MCF 10A (cell line): ENCODE measurements at regions not wholly inside any gene's neighbourhood (a gene's known extent, or its start where the extent isn't known, plus 50 kb on each side); places are given as distances from the start of the nearest gene placed in this dataset.

Experiments used
- BruUV-seq: library from RNA; stranded (reverse); fragments of 400-500 nt; replicated peaks from 2 replicates; lab custom pipeline; 2021; lab: Mats Ljungman, UMichigan
- CTCF ChIA-PET: fragments of 300-600 bp; sonication (Branson Sonifier 250); formaldehyde crosslinking; extraction: SDS; loops from one replicate; lab custom pipeline; 2021; ENCODE audit warnings: antibody characterized with exemption, inconsistent platforms; lab: Yijun Ruan, JAX
- POLR2A ChIA-PET: fragments of 300-600, 350-650 bp; sonication (Branson Sonifier 250); formaldehyde crosslinking; extraction: SDS; loops from one replicate; lab custom pipeline; 2020; ENCODE audit warnings: antibody characterized with exemption, inconsistent platforms; lab: Yijun Ruan, JAX
- DNase-seq: peaks from one replicate; pipeline ENCODE4 v3.0.0-alpha.2; 2018; ENCODE audit not compliant: unreplicated experiment
- H3K27ac Mint-ChIP-seq: one replicate; pipeline ENCODE4 v1.8.0; 2022; ENCODE audit warnings: mild to moderate bottlenecking, low read depth, mixed read lengths; ENCODE audit not compliant: unreplicated experiment
- H3K27me3 Mint-ChIP-seq: one replicate; pipeline ENCODE4 v1.8.0; 2022; ENCODE audit warnings: mixed read lengths; ENCODE audit not compliant: insufficient read depth, unreplicated experiment
- H3K36me3 Mint-ChIP-seq: one replicate; pipeline ENCODE4 v1.8.0; 2022; ENCODE audit warnings: mild to moderate bottlenecking, moderate library complexity, mixed read lengths; ENCODE audit not compliant: insufficient read depth, unreplicated experiment
- H3K4me1 Mint-ChIP-seq: one replicate; pipeline ENCODE4 v1.8.0; 2022; ENCODE audit warnings: mixed read lengths; ENCODE audit not compliant: insufficient read depth, unreplicated experiment
- H3K4me3 Mint-ChIP-seq: one replicate; pipeline ENCODE4 v1.8.0; 2022; ENCODE audit warnings: mild to moderate bottlenecking, moderate library complexity, mixed read lengths; ENCODE audit not compliant: unreplicated experiment
- H3K9me3 Mint-ChIP-seq: one replicate; pipeline ENCODE4 v1.8.0; 2022; ENCODE audit warnings: mixed read lengths; ENCODE audit not compliant: unreplicated experiment
- CTCF ChIP-seq: fragments of 200-600 bp; IDR thresholded peaks from one replicate; pipeline ENCODE4 v1.8.0; 2022; ENCODE audit warnings: antibody characterized with exemption, mild to moderate bottlenecking; ENCODE audit not compliant: unreplicated experiment
- intact Hi-C: fragments of 100-400 bp; cut with micrococcal nuclease; formaldehyde crosslinking; loops from 2 replicates; pipeline ENCODE4 v1.14.1; 2022

GRCh38 chr1:47675721-47676120 is 237.9 kb downstream of the FOXD2 start:
- ChIA-PET CTCF (interaction anchor here (0.6 kb wide), 1 partner anchor 252 kb away, joined by 3 read pairs; no protein-coding TSS in a partner anchor), POLR2A (no interaction called here)

GRCh38 chr1:47676311-47677054 is 238.6 kb downstream of the FOXD2 start:
- ChIA-PET CTCF (interaction anchor here (0.6 to 1.1 kb wide), 2 partner anchors 78 to 115 kb away, joined by 3 read pairs; no protein-coding TSS in a partner anchor), POLR2A (interaction anchor here (0.6 kb wide), 1 partner anchor 23 kb away, joined by 4 read pairs; no protein-coding TSS in a partner anchor)
- intact Hi-C loops, result no loop called here
- peaks cover 8% of the 10 kb centered on the region for H3K9me3 Mint-ChIP-seq
- no peak for TF ChIP-seq CTCF
- no peaks in the 10 kb centered on the region for H3K4me1 Mint-ChIP-seq
- H3K27ac Mint-ChIP-seq, result no peak overlapping the region
- peaks cover 6% of the 10 kb centered on the region for H3K36me3 Mint-ChIP-seq
- no peak overlapping the region for H3K4me3 Mint-ChIP-seq
- H3K27me3 Mint-ChIP-seq, result no peaks in the 10 kb centered on the region
- BruUV-seq, result no TSS peak
- DNase-seq, result no peak

More at GRCh38 chr1:47675721-47676120, 237.9 kb downstream of the FOXD2 start:
- no peak for DNase-seq
- Mint-ChIP-seq H3K4me1 (no peaks in the 10 kb centered on the region), H3K27me3 (no peaks in the 10 kb centered on the region), H3K36me3 (peaks cover 6% of the 10 kb centered on the region), H3K27ac (no peak overlapping the region), H3K4me3 (no peak overlapping the region), H3K9me3 (peaks cover 8% of the 10 kb centered on the region)
- intact Hi-C loops, result no loop called here
- no peak for TF ChIP-seq CTCF
- BruUV-seq, result no TSS peak

- Mint-ChIP-seq H3K9me3 (peaks cover 6% of the 10 kb centered on the region), H3K36me3 (peaks cover 6% of the 10 kb centered on the region), H3K4me3 (no peak overlapping the region), H3K27me3 (no peaks in the 10 kb centered on the region), H3K4me1 (no peaks in the 10 kb centered on the region), H3K27ac (no peak overlapping the region)
- intact Hi-C loops, result no loop called here
- ChIA-PET POLR2A (interaction anchor here (0.6 kb wide), 1 partner anchor 22 kb away, joined by 4 read pairs; no protein-coding TSS in a partner anchor), CTCF (interaction anchor here (0.6 to 1.1 kb wide), 3 partner anchors 24 to 157 kb away, joined by 3 read pairs; no protein-coding TSS in a partner anchor)
- TF ChIP-seq CTCF, result no peak
- BruUV-seq, result no TSS peak
- no peak for DNase-seq
Measured at GRCh38 chr1:47677241-47677940, 239.5 kb downstream of the FOXD2 start.

GRCh38 chr1:47678464-47678980 is 240.7 kb downstream of the FOXD2 start:
- ChIA-PET CTCF (interaction anchor here (0.6 to 1.0 kb wide), 3 partner anchors 9 to 158 kb away, joined by 3 to 4 read pairs (median 3); no protein-coding TSS in a partner anchor), POLR2A (no interaction called here)
- no peaks in the 10 kb centered on the region for H3K9me3 Mint-ChIP-seq
- no peaks in the 10 kb centered on the region for H3K27me3 Mint-ChIP-seq
- H3K4me1 Mint-ChIP-seq, result no peaks in the 10 kb centered on the region
- no peak overlapping the region for H3K27ac Mint-ChIP-seq
- no peak overlapping the region for H3K4me3 Mint-ChIP-seq
- intact Hi-C loops, result no loop called here
- H3K36me3 Mint-ChIP-seq, result peaks cover 9% of the 10 kb centered on the region
- no peak for TF ChIP-seq CTCF
- BruUV-seq, result no TSS peak
- no peak for DNase-seq
